GM23338 (cell line): ENCODE measurements at regions not wholly inside any gene's neighbourhood (a gene's known extent, or its start where the extent isn't known, plus 50 kb on each side); places are given as distances from the start of the nearest gene placed in this dataset.

Experiments used
- ATAC-seq: fragments of 200-7000 bp; cut with Tn5 transposase; 3 replicates; pipeline ENCODE4 v1.9.1; 2020
- DNase-seq: peaks from one replicate; pipeline ENCODE4 v3.0.0-alpha.2; 2015; ENCODE audit warnings: low spot score
- H2AFZ ChIP-seq: fragments of 200-600 bp; sonication (generic); 2 replicates; pipeline ENCODE4 v1.8.0; 2016; ENCODE audit warnings: antibody characterized with exemption, mild to moderate bottlenecking, moderate library complexity
- H3F3A ChIP-seq: fragments of 200-600 bp; sonication (generic); replicated peaks from 2 replicates; pipeline ENCODE4 v1.8.0; 2017; ENCODE audit warnings: antibody characterized with exemption, mixed run types, low read depth
- H3K27ac ChIP-seq: fragments of 200-600 bp; sonication (generic); 2 replicates; pipeline ENCODE4 v1.6.1; 2016; ENCODE audit warnings: low read depth
- H3K27me3 ChIP-seq: fragments of 200-600 bp; sonication (generic); 2 replicates; pipeline ENCODE4 v1.8.0; 2016; ENCODE audit warnings: mild to moderate bottlenecking, mixed run types, moderate library complexity; ENCODE audit not compliant: insufficient read depth
- H3K36me3 ChIP-seq: fragments of 200-600 bp; sonication (generic); 2 replicates; pipeline ENCODE4 v1.8.0; 2016; ENCODE audit warnings: mild to moderate bottlenecking; ENCODE audit not compliant: insufficient read depth
- H3K4me1 ChIP-seq: fragments of 200-600 bp; sonication (generic); 2 replicates; pipeline ENCODE4 v1.8.0; 2016; ENCODE audit warnings: mild to moderate bottlenecking, moderate library complexity; ENCODE audit not compliant: insufficient read depth
- H3K4me2 ChIP-seq: fragments of 200-600 bp; sonication (generic); 2 replicates; pipeline ENCODE4 v1.7.1; 2017; ENCODE audit warnings: mixed run types
- H3K4me3 ChIP-seq: fragments of 200-600 bp; sonication (generic); 2 replicates; pipeline ENCODE4 v1.6.1; 2016; ENCODE audit warnings: mixed run types
- H3K79me2 ChIP-seq: fragments of 200-600 bp; sonication (generic); replicated peaks from 2 replicates; pipeline ENCODE4 v1.8.0; 2017; ENCODE audit warnings: mild to moderate bottlenecking; ENCODE audit not compliant: insufficient read depth
- H3K9me2 ChIP-seq: fragments of 200-600 bp; sonication (generic); 2 replicates; pipeline ENCODE4 v1.8.0; 2017; ENCODE audit not compliant: insufficient read depth
- H4K20me1 ChIP-seq: fragments of 200-600 bp; sonication (generic); replicated peaks from 2 replicates; pipeline ENCODE4 v1.8.0; 2017; ENCODE audit warnings: mild to moderate bottlenecking; ENCODE audit not compliant: insufficient read depth
- H3K27ac Mint-ChIP-seq: 2 replicates; pipeline ENCODE4 v1.8.0; 2020; ENCODE audit warnings: inconsistent platforms, mild to moderate bottlenecking, moderate library complexity, mixed read lengths
- H3K27me3 Mint-ChIP-seq: 3 replicates; pipeline ENCODE4 v1.8.0; 2022; ENCODE audit warnings: low read depth, mild to moderate bottlenecking, moderate library complexity, mixed read lengths, inconsistent platforms; ENCODE audit not compliant: insufficient read depth, poor library complexity
- H3K36me3 Mint-ChIP-seq: 3 replicates; pipeline ENCODE4 v1.8.0; 2021; ENCODE audit warnings: low read depth, mild to moderate bottlenecking, inconsistent platforms, moderate library complexity, mixed read lengths
- H3K4me1 Mint-ChIP-seq: 3 replicates; pipeline ENCODE4 v1.8.0; 2020; ENCODE audit warnings: mild to moderate bottlenecking, inconsistent platforms, mixed read lengths
- H3K4me3 Mint-ChIP-seq: 3 replicates; pipeline ENCODE4 v1.8.0; 2021; ENCODE audit warnings: moderate library complexity, mild to moderate bottlenecking, inconsistent platforms, mixed read lengths
- H3K9me3 Mint-ChIP-seq: 3 replicates; pipeline ENCODE4 v1.8.0; 2020; ENCODE audit warnings: moderate library complexity, mild to moderate bottlenecking, inconsistent platforms, mixed read lengths
- CREB1 ChIP-seq: fragments of 250-450 bp; sonication (Bioruptor Pico); IDR thresholded peaks from 2 replicates; pipeline ENCODE4 v1.5.0; 2020; ENCODE audit warnings: low read depth, mild to moderate bottlenecking, moderate library complexity
- EZH2 ChIP-seq: fragments of 200-600 bp; sonication (generic); IDR thresholded peaks from one replicate; pipeline ENCODE4 v1.8.0; 2017; ENCODE audit warnings: antibody characterized with exemption, mild to moderate bottlenecking, low read depth; ENCODE audit not compliant: unreplicated experiment
- EZH2phosphoT487 ChIP-seq: fragments of 200-600 bp; sonication (generic); IDR thresholded peaks from one replicate; pipeline ENCODE4 v1.8.1; 2018; ENCODE audit warnings: antibody characterized with exemption; ENCODE audit not compliant: unreplicated experiment
- JUNB ChIP-seq: IDR thresholded peaks from one replicate; pipeline ENCODE4 v1.6.1; 2016; ENCODE audit warnings: antibody characterized with exemption; ENCODE audit not compliant: unreplicated experiment
- NANOG ChIP-seq: IDR thresholded peaks from 2 replicates; pipeline ENCODE4 v1.6.1; 2016; ENCODE audit warnings: antibody characterized with exemption, borderline replicate concordance
- POLR2AphosphoS5 ChIP-seq: IDR thresholded peaks from 2 replicates; pipeline ENCODE4 v1.6.1; 2016; ENCODE audit warnings: antibody characterized with exemption, low read depth
- STAT1 ChIP-seq: IDR thresholded peaks from one replicate; pipeline ENCODE4 v1.6.1; 2016; ENCODE audit warnings: antibody characterized with exemption; ENCODE audit not compliant: unreplicated experiment
- ZNF114 ChIP-seq: fragments of 250-450 bp; sonication (Bioruptor Pico); IDR thresholded peaks from 2 replicates; pipeline ENCODE4 v1.5.0; 2020; ENCODE audit warnings: mild to moderate bottlenecking, moderate library complexity
- ZNF331 ChIP-seq: fragments of 250-450 bp; sonication (Bioruptor Pico); IDR thresholded peaks from 2 replicates; pipeline ENCODE4 v1.5.0; 2020; ENCODE audit warnings: low read depth, mild to moderate bottlenecking, moderate library complexity
- TF ChIP-seq, protein P1 (sequence below): IDR thresholded peaks from one replicate; pipeline ENCODE4 v1.6.1; 2018; ENCODE audit warnings: antibody characterized with exemption; ENCODE audit not compliant: unreplicated experiment
- TF ChIP-seq, protein P2 (sequence below): IDR thresholded peaks from 2 replicates; pipeline ENCODE4 v1.6.1; 2016; ENCODE audit warnings: antibody characterized with exemption
- TF ChIP-seq, protein P3 (sequence below): fragments of 250-450 bp; sonication (Bioruptor Pico); IDR thresholded peaks from 2 replicates; pipeline ENCODE4 v1.5.0; 2020; ENCODE audit warnings: mild to moderate bottlenecking, moderate library complexity
- TF ChIP-seq, protein P4 (sequence below), 2 experiments: fragments of 200-600 bp in 1 of 2; sonication (generic) in 1 of 2; conservative IDR thresholded peaks; 2 replicates each; pipeline versions ENCODE4 v1.5.1 to v1.6.1; 2016 to 2017; ENCODE audit warnings: antibody characterized with exemption in 2 of 2, low read depth in 2 of 2, mild to moderate bottlenecking in 2 of 2, moderate library complexity in 1 of 2

DNA sequence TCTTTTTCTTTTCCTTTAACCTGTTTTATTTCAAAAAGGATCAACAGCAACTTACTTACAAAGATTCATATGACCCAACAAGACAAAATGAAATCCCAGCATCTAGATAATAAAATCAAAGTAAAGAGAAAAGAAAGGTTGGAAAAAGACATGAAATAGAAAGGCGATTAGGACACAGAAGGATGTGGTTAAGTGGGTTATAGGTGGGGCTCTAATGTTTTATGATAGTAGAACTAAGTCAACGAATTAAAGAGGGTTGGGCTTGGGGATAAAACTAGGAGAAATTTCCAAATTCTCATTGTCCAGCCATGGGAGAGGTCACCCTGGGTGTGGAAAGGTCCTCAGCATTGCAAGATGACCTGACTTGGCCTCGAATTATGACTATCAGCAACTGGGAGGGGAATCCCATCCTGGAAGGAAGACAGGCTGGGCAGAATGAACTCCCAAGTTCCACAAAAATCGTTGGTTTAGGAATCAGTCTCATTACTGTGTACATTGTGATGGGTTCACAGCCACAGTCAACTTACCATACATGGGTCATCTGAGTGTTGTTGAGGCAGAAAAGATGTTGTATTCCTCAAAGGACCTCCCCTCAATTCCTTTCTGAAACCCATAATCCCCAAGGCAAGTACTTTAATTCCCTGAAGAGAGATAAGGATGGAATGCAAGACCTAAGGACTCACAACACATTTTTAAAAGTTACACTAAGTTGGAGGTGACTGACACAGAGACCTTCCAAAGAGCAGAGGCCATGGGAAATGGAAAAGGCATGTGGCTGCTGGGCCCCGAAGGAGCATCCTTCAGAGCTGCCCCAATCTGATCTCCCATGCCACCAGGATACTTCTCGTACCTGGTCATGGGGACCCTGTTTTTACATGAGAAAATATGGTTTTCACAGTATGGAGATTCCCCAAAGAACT, 167.6 kb downstream of the UXS1 start:
- ATAC-seq = no peak
- Histone ChIP-seq H3K36me3 (no peaks in the 10 kb centered on the region), H3K79me2 (no peaks in the 10 kb centered on the region), H3F3A (no peaks in the 10 kb centered on the region), H4K20me1 (no peaks in the 10 kb centered on the region; the same call in 1 of the 2 replicates), H3K4me2 (no peak overlapping the region), H3K4me1 (no peaks in the 10 kb centered on the region), H3K27me3 (no peaks in the 10 kb centered on the region), H2AFZ (no peak overlapping the region), H3K9me2 (peaks cover 6% of the 10 kb centered on the region; the same call in 1 of the 2 replicates), H3K27ac (no peak overlapping the region), H3K4me3 (no peak overlapping the region)
- Mint-ChIP-seq H3K9me3 (no peaks in the 10 kb centered on the region; the same call in 1 of the 3 replicates), H3K27me3 (peaks cover 2% of the 10 kb centered on the region), H3K27ac (no peak overlapping the region), H3K4me3 (no peak overlapping the region), H3K4me1 (no peaks in the 10 kb centered on the region; the same call in 1 of the 3 replicates), H3K36me3 (no peaks in the 10 kb centered on the region; the same call in 2 of the 3 replicates)
- no peak for DNase-seq
- TF ChIP-seq POLR2AphosphoS5 (no peak), CREB1 (CRISPR knock-in tag) (no peak), ZNF114 (no peak), NANOG (no peak), STAT1 (no peak), EZH2phosphoT487 (no peak), EZH2 (no peak), ZNF331 (no peak), JUNB (no peak)
- TF ChIP-seq, protein P1, sequence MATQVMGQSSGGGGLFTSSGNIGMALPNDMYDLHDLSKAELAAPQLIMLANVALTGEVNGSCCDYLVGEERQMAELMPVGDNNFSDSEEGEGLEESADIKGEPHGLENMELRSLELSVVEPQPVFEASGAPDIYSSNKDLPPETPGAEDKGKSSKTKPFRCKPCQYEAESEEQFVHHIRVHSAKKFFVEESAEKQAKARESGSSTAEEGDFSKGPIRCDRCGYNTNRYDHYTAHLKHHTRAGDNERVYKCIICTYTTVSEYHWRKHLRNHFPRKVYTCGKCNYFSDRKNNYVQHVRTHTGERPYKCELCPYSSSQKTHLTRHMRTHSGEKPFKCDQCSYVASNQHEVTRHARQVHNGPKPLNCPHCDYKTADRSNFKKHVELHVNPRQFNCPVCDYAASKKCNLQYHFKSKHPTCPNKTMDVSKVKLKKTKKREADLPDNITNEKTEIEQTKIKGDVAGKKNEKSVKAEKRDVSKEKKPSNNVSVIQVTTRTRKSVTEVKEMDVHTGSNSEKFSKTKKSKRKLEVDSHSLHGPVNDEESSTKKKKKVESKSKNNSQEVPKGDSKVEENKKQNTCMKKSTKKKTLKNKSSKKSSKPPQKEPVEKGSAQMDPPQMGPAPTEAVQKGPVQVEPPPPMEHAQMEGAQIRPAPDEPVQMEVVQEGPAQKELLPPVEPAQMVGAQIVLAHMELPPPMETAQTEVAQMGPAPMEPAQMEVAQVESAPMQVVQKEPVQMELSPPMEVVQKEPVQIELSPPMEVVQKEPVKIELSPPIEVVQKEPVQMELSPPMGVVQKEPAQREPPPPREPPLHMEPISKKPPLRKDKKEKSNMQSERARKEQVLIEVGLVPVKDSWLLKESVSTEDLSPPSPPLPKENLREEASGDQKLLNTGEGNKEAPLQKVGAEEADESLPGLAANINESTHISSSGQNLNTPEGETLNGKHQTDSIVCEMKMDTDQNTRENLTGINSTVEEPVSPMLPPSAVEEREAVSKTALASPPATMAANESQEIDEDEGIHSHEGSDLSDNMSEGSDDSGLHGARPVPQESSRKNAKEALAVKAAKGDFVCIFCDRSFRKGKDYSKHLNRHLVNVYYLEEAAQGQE = no peak
- TF ChIP-seq, protein P2, sequence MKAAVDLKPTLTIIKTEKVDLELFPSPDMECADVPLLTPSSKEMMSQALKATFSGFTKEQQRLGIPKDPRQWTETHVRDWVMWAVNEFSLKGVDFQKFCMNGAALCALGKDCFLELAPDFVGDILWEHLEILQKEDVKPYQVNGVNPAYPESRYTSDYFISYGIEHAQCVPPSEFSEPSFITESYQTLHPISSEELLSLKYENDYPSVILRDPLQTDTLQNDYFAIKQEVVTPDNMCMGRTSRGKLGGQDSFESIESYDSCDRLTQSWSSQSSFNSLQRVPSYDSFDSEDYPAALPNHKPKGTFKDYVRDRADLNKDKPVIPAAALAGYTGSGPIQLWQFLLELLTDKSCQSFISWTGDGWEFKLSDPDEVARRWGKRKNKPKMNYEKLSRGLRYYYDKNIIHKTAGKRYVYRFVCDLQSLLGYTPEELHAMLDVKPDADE = no peak
- TF ChIP-seq, protein P3, sequence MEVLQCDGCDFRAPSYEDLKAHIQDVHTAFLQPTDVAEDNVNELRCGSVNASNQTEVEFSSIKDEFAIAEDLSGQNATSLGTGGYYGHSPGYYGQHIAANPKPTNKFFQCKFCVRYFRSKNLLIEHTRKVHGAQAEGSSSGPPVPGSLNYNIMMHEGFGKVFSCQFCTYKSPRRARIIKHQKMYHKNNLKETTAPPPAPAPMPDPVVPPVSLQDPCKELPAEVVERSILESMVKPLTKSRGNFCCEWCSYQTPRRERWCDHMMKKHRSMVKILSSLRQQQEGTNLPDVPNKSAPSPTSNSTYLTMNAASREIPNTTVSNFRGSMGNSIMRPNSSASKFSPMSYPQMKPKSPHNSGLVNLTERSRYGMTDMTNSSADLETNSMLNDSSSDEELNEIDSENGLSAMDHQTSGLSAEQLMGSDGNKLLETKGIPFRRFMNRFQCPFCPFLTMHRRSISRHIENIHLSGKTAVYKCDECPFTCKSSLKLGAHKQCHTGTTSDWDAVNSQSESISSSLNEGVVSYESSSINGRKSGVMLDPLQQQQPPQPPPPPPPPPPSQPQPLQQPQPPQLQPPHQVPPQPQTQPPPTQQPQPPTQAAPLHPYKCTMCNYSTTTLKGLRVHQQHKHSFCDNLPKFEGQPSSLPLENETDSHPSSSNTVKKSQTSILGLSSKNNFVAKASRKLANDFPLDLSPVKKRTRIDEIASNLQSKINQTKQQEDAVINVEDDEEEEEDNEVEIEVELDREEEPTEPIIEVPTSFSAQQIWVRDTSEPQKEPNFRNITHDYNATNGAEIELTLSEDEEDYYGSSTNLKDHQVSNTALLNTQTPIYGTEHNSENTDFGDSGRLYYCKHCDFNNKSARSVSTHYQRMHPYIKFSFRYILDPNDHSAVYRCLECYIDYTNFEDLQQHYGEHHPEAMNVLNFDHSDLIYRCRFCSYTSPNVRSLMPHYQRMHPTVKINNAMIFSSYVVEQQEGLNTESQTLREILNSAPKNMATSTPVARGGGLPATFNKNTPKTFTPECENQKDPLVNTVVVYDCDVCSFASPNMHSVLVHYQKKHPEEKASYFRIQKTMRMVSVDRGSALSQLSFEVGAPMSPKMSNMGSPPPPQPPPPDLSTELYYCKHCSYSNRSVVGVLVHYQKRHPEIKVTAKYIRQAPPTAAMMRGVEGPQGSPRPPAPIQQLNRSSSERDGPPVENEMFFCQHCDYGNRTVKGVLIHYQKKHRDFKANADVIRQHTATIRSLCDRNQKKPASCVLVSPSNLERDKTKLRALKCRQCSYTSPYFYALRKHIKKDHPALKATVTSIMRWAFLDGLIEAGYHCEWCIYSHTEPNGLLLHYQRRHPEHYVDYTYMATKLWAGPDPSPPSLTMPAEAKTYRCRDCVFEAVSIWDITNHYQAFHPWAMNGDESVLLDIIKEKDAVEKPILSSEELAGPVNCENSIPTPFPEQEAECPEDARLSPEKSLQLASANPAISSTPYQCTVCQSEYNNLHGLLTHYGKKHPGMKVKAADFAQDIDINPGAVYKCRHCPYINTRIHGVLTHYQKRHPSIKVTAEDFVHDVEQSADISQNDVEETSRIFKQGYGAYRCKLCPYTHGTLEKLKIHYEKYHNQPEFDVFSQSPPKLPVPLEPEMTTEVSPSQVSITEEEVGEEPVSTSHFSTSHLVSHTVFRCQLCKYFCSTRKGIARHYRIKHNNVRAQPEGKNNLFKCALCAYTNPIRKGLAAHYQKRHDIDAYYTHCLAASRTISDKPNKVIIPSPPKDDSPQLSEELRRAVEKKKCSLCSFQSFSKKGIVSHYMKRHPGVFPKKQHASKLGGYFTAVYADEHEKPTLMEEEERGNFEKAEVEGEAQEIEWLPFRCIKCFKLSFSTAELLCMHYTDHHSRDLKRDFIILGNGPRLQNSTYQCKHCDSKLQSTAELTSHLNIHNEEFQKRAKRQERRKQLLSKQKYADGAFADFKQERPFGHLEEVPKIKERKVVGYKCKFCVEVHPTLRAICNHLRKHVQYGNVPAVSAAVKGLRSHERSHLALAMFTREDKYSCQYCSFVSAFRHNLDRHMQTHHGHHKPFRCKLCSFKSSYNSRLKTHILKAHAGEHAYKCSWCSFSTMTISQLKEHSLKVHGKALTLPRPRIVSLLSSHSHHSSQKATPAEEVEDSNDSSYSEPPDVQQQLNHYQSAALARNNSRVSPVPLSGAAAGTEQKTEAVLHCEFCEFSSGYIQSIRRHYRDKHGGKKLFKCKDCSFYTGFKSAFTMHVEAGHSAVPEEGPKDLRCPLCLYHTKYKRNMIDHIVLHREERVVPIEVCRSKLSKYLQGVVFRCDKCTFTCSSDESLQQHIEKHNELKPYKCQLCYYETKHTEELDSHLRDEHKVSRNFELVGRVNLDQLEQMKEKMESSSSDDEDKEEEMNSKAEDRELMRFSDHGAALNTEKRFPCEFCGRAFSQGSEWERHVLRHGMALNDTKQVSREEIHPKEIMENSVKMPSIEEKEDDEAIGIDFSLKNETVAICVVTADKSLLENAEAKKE (CRISPR knock-in tag) = no peak
- TF ChIP-seq, protein P4, sequence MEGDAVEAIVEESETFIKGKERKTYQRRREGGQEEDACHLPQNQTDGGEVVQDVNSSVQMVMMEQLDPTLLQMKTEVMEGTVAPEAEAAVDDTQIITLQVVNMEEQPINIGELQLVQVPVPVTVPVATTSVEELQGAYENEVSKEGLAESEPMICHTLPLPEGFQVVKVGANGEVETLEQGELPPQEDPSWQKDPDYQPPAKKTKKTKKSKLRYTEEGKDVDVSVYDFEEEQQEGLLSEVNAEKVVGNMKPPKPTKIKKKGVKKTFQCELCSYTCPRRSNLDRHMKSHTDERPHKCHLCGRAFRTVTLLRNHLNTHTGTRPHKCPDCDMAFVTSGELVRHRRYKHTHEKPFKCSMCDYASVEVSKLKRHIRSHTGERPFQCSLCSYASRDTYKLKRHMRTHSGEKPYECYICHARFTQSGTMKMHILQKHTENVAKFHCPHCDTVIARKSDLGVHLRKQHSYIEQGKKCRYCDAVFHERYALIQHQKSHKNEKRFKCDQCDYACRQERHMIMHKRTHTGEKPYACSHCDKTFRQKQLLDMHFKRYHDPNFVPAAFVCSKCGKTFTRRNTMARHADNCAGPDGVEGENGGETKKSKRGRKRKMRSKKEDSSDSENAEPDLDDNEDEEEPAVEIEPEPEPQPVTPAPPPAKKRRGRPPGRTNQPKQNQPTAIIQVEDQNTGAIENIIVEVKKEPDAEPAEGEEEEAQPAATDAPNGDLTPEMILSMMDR (conservative IDR thresholded peaks at IDR 0.05; ENCODE audit: low read depth in 2 of 2) = no peak
